ENCODE measurements at regions not wholly inside any gene's neighbourhood (a gene's known extent, or its start where the extent isn't known, plus 50 kb on each side); places are given as distances from the start of the nearest gene placed in this dataset.

- DNase-seq (ENCODE audit: extremely low read depth, low read depth), result no peak
These were observed 253.5 kb downstream of the SHQ1 start for GRCh38 chr3:72594615-72595215.

- DNase-seq (ENCODE audit: extremely low read depth, low read depth), result no peak
These were observed 254.3 kb downstream of the SHQ1 start for GRCh38 chr3:72593881-72594397.

GRCh38 chr3:72591522-72592421 is 256.5 kb downstream of the SHQ1 start:
- no peak for DNase-seq (ENCODE audit: extremely low read depth, low read depth)

- no peak for DNase-seq (ENCODE audit: extremely low read depth, low read depth)
These were observed 257.5 kb downstream of the SHQ1 start for GRCh38 chr3:72590732-72591221.

GRCh38 chr3:72587282-72587681 is 261.0 kb downstream of the SHQ1 start:
- no peak for DNase-seq (ENCODE audit: extremely low read depth, low read depth)

GRCh38 chr3:72586694-72587093 is 261.6 kb downstream of the SHQ1 start:
- DNase-seq (ENCODE audit: extremely low read depth, low read depth), result no peak

GRCh38 chr3:72585966-72586365 is 262.3 kb downstream of the SHQ1 start:
- DNase-seq (ENCODE audit: extremely low read depth, low read depth), result no peak

GRCh38 chr3:72584262-72584661 is 264.0 kb downstream of the SHQ1 start:
- no peak for DNase-seq (ENCODE audit: extremely low read depth, low read depth)

GRCh38 chr3:72582963-72583362 is 265.3 kb downstream of the SHQ1 start:
- no peak for DNase-seq (ENCODE audit: extremely low read depth, low read depth)

GRCh38 chr3:72582211-72582878 is 265.9 kb downstream of the SHQ1 start:
- DNase-seq (ENCODE audit: extremely low read depth, low read depth), result no peak

GRCh38 chr3:72580900-72581299 is 267.3 kb downstream of the SHQ1 start:
- no peak for DNase-seq (ENCODE audit: extremely low read depth, low read depth)

GRCh38 chr3:72580246-72580756 is 267.9 kb downstream of the SHQ1 start:
- no peak for DNase-seq (ENCODE audit: extremely low read depth, low read depth)

- DNase-seq (ENCODE audit: extremely low read depth, low read depth), result no peak
These were observed 268.5 kb downstream of the SHQ1 start for GRCh38 chr3:72579581-72580245.

GRCh38 chr3:72579191-72579580 is 269.1 kb downstream of the SHQ1 start:
- DNase-seq (ENCODE audit: extremely low read depth, low read depth), result no peak

GRCh38 chr3:72577190-72577589 is 271.1 kb downstream of the SHQ1 start:
- no peak for DNase-seq (ENCODE audit: extremely low read depth, low read depth)

GRCh38 chr3:72576563-72576962 is 271.7 kb downstream of the SHQ1 start:
- no peak for DNase-seq (ENCODE audit: extremely low read depth, low read depth)

- no peak for DNase-seq (ENCODE audit: extremely low read depth, low read depth)
These were observed 274.1 kb downstream of the SHQ1 start for GRCh38 chr3:72574144-72574543.

GRCh38 chr3:72573051-72573450 is 275.2 kb downstream of the SHQ1 start:
- no peak for DNase-seq (ENCODE audit: extremely low read depth, low read depth)

GRCh38 chr3:72572489-72573007 is 275.7 kb downstream of the SHQ1 start:
- DNase-seq (ENCODE audit: extremely low read depth, low read depth), result no peak

- DNase-seq (ENCODE audit: extremely low read depth, low read depth), result no peak
These were observed 276.6 kb downstream of the SHQ1 start for GRCh38 chr3:72571638-72572114.

Measured in NCI-H460 (cell line).